CD4-positive, alpha-beta T cell treated with Interleukin-6 for 4 hours (primary cell): ENCODE measurements at regions not wholly inside any gene's neighbourhood (a gene's known extent, or its start where the extent isn't known, plus 50 kb on each side); places are given as distances from the start of the nearest gene placed in this dataset.

Experiments
- DNase-seq: peaks from one replicate; pipeline ENCODE4 v3.0.0-alpha.2; 2020; ENCODE audit warnings: mixed read lengths

DNA sequence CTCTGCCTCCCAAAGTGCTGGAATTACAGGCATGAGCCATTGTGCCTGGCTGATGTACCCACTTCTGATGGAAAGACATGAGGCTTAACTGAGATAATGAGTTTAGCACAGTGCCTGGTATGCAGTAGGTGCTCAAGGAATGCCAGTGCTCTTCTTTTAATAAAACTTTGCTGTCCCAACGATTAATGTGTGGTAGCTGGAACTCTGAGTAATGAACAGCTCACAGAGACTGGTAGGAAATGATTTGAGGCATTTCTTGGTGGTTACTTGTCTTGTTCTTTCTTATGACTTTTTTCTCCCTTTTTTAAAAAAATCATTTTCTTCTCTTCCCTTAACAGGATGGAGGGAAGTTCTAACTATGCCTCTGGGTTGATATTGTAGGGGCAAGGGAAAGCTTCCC, 235.7 kb upstream of the PWP1 start:
- DNase-seq = no peak

DNA sequence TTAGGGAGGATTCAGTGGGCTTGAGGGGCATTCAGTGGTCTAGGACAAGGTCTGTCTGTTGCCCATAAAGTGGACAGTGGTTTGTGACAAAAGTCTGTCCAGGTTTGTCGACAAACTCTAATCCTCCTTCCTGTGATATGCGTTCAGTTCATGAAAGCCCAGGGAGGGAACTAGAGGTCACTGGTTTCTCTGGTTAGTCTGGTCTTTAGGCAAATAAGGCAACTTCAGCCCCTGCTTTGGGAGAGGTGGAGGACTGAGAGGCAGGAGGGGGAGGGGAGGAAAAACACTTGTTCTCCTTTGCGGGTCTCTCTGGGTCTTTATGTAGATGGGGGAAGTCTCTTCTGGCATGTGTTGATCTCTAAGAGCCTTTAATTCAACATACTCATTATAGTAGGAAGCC, 235.1 kb upstream of the PWP1 start:
- DNase-seq = no peak

DNA sequence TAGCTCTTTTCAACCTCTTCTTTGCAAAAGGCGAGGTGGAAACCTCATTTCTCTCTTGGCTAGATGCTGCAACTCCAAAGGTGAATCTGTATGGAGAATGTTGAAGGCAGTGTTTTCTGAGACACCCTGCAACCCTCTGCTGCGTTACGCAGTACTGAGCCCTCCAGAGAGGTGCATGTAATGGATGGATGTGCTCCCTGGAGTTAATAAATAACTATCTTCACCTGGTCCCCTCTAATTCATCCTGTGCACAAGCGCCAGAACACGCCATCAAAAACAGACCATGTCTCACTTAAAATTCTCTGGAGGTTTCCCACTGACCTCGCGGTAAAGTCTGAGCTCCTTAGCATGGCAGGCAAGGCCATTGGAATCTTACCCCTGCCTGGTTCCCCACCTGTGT, 234.4 kb upstream of the PWP1 start:
- no peak for DNase-seq

DNA sequence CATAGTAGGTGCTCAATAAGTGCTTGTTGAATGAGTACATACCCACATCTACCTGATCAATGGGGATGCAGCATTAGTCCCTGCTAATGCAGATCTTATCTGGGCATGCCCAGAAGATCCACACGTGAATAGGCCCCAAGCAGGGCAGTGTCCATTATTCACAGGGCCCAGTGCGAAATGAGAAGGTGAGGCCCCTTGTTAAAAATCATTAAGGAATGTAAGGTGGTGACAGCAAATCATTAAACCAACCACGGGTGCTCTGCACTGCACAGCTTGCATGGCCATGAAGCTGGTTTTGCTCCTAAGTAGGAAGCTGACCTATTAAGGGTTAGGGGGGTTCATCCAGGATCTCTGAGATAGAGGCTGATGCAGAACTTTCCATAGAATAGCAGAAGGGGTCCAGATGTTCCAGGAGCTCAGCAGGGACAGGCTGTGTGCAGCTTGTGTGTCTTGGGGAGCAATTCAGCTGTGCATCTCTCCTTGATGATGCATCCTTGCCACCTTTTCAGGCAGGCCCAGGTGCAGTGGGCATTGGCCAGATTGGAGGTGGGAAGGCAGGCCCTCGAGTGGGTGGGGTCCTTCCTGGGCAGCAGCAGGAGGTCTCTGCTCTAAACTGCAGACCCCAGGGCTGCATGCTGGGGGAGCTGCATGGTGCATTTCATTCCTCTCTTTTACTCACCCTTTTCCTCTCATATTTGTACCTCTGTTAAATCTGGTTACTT, 231.3 kb upstream of the PWP1 start:
- DNase-seq = no peak

DNA sequence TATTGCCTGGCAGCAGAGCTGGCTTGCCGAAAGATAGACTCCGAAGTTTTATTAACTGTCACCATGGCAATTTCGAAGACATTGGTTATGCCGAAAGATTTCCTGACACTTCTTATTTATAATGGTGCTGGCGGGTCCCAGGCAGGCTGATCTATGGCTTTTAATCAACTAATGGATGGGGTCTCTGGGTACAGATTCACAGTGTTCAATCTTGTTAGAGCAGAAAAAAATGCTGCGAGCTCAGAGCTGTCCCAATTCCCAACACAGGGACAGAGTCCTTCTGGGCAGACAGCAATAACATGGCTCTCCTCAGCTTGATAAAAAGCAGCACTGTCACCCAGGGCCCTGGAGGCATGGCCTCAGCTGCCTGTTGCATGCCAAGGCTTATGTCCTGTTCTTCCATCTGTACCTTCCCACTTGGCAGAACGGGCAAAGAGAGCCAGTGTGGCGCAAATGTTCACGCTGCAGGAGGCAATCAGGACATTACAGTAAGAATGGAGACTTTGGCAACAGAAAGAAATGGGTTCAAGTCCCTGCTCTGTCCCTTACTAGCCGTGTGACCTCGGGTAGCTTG, 228.2 kb upstream of the PWP1 start:
- no peak for DNase-seq

DNA sequence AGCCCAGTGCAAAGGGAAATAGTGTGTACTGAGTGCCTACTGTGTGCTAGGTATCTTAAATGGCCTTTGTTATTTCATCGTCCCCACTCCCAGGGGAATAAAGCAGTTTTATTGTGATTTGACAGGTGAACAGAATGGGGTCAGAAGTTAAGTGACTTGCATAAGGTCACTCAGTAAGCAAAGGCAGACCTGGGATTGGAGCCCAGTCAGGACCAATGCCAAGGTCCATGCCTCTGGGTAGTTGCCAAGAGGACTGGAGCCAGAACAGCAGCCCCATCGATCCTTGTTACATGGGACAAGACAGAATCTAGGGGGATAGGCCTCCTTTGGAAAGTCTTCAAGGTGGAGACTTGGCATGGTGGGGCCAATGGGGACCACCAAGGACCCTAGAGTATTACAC, 227.4 kb upstream of the PWP1 start:
- no peak for DNase-seq

DNA sequence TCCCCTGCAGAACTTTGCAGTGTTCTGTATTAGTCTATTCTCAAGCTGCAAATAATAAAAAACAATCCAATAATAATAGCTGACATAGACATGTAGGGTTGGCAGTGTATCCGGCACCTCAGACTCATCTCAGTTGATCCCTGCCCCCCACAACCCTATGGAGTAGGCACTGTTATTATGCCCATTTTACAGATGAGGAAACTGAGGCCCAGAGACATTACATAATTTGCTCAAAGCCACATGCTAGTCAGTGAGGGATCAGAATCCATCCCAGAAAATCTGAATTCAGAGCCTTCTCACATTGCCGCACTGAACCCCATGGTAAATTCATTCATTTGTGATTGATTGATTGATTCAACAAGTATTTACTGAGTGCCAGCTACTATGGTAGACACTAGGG, 226.6 kb upstream of the PWP1 start:
- DNase-seq = no peak

DNA sequence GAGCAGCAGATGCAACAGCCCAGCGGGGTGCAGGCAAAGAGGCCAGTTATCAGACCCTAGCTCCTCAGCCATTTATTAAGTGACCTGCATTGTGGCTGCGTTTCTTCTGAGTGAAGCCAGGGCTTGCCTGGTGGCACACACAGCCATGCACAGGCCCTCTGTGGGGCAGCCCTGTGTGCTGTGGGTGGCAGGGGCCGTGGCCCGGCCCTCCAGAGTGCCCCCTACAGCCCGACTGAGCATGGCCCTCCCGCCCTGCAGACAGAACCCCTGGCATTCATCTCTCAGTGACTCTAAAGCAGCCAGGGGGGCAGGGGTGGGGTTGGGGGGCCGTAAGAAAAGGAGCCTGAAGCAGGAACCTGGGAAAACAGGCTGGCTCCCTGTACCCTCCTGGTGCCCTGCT, 226.0 kb upstream of the PWP1 start:
- DNase-seq = no peak

DNA sequence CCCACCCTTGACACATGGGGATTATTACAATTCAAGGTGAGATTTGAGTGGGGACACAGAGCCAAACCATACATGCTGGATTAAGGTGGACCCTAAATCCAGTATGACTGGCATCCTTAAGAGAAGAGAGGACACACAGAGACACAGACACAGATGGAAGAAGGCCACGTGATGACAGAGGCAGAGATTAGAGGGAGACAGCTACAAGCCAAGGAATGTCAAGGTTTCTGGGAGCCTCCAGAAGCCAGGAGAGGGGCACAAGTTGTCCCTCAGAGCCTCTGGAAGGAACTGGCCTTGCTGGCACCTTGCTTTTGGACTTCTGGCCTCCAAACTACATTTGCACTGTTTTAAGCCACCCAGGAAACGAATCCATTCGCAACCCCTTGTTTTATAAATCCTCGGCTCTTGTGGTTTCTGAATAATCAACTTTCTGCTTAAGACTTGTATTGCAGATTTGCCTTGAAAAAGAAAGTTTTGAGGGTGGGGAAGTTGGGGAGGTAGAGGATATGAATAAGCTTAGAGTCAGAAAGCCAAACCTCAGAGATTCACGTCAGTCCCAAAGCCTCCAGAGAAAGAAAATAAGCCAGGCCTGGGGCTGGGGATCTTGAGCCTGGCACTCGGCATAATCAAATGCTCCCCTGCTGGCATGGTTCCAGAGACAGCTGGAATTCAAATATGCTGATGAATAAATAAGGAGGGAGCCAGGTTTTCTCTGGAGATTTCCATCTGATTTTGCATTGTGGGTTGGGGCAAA, 224.2 kb upstream of the PWP1 start:
- DNase-seq = no peak

DNA sequence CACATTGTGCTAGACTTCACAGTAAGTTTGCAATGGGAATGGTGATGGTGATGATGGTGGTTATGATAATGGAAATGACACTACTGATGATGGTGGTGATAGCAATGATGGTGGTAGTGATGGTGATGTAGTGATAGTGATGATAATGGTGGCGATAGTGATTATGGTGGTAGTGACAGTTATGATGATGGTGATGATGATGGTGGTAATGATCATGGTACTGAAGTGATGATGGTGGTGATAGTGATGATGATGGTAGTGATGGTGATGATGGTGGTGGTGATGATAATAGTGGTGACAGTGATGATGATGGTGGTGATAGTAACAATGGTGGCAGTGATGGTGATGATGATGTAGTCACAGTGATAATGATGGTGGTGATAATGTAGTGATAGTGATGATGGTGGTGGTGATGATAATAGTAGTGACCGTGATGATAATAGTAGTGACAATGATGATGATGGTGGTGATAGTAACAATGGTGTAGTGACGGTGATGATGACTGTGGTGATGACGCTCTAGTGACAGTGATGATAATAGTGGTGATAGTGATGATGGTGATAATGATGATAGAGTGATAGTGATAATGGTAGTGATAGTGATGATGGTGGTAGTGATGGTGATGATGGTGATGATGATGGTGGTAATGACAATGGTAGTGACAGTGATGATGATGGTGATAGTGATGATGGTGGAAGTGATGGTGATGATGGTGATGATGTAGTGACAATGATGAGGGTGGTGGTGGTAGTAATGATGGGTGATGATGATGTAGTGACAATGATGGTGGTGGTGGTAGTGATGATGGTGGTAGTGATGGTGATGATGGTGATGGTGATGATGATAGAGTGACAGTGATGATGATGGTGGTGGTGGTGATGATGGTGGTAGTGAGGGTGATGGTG, 222.9 kb upstream of the PWP1 start:
- DNase-seq = no peak

DNA sequence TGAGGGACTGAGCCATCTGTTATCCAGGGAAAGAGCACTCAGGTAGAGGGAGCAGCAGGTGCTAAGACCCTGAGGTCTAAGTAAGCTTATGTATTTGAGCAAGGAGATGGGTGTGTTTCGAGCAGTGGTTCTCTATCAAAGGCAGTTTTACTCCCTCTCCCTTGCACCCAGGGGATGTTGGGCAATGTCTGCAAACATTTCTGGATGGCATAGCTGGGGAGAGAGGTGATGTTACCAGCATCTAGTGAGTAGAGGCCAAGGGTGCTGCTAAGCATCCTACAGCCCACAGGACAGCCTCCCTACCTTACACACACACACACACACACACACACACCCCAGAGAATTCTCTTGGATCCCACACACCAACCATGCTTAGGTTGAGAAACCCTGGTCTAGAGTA, 221.0 kb upstream of the PWP1 start:
- DNase-seq = no peak

DNA sequence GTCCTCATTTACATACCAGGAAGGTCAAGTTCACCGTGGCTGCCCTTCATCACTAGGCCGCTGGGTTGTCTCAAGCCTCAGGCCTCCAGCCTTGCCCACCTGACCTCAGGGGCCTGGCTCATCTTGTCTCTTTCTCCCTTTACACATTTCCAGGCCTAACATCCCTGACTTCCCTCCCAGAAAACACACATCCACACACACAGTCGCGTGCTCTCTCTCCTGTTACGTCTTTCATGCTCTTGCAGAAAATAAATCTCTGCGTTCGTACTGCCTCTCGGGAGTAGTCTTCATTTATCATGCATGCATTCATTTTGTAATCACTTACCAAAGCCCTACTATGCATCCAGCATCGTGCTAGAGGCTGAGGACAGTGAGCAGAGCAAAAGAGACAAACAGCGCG, 220.0 kb upstream of the PWP1 start:
- DNase-seq = no peak

DNA sequence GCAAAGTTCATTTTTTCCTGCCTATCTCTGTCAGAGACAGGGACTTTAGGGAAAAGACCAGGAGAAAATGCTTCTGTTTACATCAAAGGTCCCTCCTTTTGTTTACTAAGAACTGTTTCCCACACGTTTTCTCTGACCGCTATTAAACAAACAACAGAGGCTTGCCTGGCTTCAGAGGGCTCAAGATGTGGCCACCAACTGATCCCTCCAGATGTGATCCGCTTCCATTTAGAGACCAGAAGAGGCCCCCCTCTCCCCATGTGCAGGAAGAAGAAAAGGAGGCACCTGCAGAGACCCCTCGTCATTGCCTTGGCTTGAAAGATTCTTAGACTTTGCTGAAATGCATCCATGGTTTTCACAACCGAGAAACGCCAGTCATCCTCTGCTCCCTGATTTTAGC, 217.9 kb upstream of the PWP1 start:
- no peak for DNase-seq

DNA sequence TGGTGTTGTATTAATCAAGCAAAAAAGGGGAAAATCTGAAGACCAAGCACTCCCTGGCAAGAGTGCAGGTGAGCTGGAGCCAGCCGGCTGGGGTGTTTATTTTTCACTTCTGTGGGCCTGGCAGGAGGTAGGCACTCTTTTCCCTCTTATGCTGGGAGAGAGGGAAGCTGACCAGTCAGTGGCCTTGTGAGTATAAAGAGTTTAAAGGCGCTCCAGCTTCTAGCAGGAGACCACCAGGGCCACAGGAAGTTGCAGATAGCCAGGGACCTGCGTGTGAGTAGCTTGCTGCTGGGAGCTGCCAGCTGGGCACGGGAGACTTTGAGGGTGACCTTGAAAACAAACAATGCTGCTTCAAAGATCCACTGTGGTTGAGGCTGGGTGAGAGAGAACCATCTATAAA, 217.4 kb upstream of the PWP1 start:
- DNase-seq = no peak

DNA sequence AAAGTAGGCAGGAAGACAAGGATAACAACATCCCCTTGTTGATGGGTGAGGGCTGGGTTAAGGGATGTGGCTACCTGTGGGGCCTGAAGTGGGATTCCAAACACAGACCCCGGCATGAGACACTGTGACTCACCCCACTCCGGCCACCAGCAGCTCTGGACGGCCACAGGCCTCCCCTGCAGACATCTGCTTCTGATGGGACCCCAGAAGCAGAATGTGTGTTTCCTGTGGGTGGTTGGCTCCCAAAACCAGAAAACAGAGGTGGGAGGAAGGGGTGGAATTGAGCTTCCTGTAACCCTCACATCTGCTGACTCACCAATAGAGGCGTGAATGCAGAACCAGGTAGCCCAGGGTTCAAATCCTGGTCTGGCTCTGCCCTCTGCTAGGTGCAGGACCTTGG, 216.6 kb upstream of the PWP1 start:
- DNase-seq = no peak

DNA sequence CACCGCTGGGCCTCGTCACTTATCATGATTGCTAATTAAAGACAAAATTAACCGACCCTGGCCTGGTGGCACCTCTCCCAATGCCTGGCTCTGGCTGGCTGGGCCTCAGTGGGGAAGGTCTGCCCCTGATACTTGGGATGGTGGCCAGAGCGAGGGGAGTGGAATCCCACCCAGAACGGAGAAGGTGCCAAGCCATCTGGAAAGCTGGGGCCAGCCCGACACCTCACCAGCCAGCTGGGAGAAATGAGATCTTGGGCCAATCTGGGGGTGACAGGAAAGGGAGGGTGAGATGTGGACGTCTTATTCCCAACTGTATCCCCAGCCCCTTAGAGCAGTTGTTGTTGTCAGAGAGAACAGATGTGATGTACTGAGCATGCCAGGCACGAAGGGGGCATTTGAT, 215.0 kb upstream of the PWP1 start:
- no peak for DNase-seq

DNA sequence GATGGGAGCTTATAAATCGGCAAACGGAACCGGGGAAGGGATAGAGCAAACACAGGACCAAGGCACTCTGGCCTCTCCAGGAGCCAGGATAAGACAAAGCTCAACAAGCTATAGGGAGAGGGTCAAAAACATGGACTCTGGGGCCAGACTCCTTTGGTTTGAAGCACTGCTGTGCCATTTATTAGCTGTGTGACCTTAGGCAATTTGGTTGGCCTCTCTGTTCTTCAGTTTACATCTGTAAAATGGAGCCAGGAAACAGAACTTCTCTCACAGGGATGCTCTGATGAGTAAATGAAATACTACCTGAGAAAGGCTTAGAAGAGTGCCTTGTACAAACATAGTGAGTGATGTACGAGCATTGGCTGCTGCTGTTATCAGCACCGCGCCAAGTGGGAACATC, 213.3 kb upstream of the PWP1 start:
- DNase-seq = no peak

DNA sequence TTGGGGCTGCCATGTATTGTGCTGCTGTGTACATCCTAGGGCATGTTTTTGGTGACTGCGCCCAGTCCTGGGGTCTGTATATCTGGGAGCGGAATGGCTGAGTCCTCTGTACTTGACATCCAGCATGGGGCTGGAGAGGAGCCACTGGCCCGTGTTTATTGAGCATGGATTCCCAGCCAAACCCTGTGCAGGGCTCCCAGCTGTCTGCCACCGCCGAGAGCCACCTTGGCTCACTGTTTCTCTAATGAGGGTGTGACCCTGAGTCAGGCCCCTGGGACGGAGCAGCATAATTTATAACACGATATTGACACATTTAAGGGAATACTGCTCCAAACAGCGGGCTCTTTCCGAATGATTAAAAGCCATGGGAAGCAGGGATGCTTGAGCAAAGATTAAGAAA, 211.5 kb upstream of the PWP1 start:
- no peak for DNase-seq

DNA sequence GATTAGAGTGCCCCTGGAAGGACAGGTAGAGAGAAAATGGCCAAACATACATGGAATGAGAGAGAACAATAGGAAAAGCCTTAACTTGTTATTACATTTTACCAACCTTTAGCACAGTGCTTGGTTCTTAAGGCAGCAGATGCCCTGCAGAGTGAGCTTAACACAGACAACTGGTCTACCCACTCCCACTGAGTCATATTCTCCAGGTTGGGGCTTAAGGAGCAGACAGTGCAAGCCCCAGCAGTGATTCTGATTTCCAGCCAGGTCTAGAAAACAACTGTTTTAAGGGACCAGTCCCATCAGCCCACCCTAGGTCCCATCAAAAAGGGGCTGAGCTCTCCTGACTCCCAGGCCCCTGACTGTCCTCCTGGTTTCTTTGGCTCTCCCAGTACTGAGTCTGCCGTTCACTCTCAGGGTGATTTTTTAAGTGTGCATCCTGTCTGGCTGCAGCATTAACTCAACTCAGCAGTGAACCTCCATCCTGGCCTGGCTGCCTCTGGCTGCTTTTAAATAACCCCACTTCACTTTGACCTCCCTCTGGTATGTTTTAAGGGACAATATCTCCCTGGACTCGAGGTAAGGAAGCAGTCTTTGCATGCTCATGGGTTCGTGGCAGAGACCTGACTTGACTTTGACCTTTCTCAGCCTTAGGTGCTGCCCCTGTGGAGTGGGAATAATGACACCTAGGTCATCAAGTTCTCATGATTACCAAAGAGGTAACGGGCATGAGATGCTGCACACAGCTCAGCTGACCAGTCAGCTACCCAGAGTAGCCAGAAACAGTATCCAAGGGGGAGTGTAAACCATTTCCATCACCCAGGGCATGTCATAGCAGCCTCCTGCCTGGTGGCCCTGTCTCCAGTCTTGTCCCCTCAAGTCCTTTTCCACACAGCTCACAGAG, 210.7 kb upstream of the PWP1 start:
- no peak for DNase-seq

DNA sequence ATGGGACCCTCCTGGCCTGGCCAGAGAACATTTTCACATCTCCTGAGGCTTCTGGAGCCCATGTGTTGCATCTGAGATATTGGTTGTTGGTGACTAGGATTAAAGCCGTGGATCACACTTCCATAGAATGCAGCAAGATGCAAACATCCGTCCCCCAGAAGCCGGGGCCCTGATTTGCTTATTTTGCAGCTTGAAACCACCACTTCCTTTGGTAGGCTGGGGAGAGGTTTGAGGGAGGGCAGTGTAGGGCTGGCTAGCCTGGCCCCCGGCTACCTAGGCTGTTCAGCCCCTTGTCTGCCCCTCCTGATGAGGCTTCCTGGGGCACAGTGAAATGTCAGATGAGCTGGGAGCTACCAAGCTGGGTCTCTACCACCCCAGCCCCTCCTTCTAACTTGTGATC, 209.7 kb upstream of the PWP1 start:
- no peak for DNase-seq

DNA sequence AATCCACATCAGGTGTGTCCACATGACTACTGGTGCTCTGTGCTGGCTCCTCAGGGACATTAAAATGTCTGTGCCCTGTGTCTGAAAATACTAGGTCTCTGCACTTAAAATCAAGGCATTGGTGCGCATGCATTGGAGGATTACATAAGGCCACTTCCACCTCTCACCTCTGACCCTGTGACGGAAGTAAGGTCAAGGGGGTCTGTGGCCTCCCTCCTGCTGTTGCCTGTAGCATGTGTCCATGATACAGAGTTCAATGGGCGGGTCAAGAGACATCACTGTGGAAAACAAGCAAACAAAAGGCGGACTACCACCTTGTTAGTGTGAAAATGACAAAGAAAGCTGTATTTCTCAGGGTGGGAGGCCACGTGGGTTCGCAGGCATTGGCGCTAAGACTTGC, 208.6 kb upstream of the PWP1 start:
- DNase-seq = no peak

DNA sequence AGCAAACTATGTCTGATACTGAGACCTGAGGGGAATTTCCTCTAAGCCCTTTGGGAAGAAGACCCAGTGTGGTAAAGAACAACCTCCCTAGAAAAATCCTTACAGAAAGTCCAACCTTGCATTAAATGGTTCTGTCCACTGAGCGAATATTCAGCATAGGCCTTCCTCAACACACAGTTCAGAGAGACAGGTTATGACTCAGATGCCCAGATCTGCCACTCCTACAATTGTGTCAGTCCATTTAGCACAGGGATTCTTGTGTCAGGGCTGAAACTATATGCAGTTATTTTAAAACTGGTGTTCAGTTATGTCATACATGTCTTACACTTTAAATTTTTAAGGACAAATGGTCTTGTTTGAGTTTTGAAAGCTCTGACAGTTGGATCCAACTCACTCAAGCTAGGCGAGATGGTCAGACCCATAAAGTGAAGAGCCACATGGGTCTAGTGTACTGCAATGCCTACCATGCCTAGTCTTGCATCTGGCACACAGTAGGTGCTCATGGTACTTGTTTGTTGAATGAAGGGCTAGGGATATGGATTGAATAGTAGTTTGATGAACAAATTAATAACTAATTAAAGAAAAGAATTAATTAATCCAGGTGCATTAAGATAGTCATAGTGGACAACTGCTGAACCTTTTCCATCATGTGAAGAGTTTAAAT, 207.5 kb upstream of the PWP1 start:
- no peak for DNase-seq
